HG02970 (cell line): ENCODE measurements at regions not wholly inside any gene's neighbourhood (a gene's known extent, or its start where the extent isn't known, plus 50 kb on each side); places are given as distances from the start of the nearest gene placed in this dataset.

ENCODE experiments used
- ATAC-seq: cut with Tn5 transposase; IDR thresholded peaks from one replicate; pipeline ENCODE4 v1.9.1; 2021; ENCODE audit warnings: mild to moderate bottlenecking, moderate library complexity, moderate number of reproducible peaks; ENCODE audit not compliant: unreplicated experiment, low FRiP score

GRCh38 chr11:15911377-15912044 is 444.8 kb downstream of the SOX6 start:
- no peak for ATAC-seq

GRCh38 chr11:15912291-15912690 is 444.1 kb downstream of the SOX6 start:
- no peak for ATAC-seq

GRCh38 chr11:15912825-15913224 is 443.5 kb downstream of the SOX6 start:
- no peak for ATAC-seq

GRCh38 chr11:15913261-15913660 is 443.1 kb downstream of the SOX6 start:
- no peak for ATAC-seq
